T-cell (primary cell): ENCODE measurements at regions not wholly inside any gene's neighbourhood (a gene's known extent, or its start where the extent isn't known, plus 50 kb on each side); places are given as distances from the start of the nearest gene placed in this dataset.

Experiments
- ATAC-seq, 4 experiments: fragments of 200-7000 bp in 3 of 4; fragments of 150-1000 bp in 1 of 4; cut with Tn5 transposase; replicated peaks in 1 of 4; 1 replicate in 3 of 4; 2 replicates in 1 of 4; pipeline ENCODE4 v1.10.0; 2021; ENCODE audit warnings: moderate library complexity in 3 of 4, mild to moderate bottlenecking in 2 of 4, moderate number of reproducible peaks in 1 of 4
- CTCF ChIA-PET, 2 donors: fragments of 300-600 bp; sonication (Branson Sonifier 250); formaldehyde crosslinking; loops; one replicate each; lab custom pipeline; 2022; ENCODE audit warnings: antibody characterized with exemption in 2 of 2; lab: Charles Lee
- POLR2A ChIA-PET, 2 donors: fragments of 300-600 bp; sonication (Branson Sonifier 250); formaldehyde crosslinking; loops; one replicate each; lab custom pipeline; 2022; ENCODE audit warnings: antibody characterized with exemption in 2 of 2; lab: Charles Lee
- DNase-seq, 35 experiments: peaks; one replicate each; pipeline versions ENCODE4 v3.0.0 to v3.0.0-alpha.2; 2013 to 2023
- H3K27ac ChIP-seq: one replicate; pipeline ENCODE4 v1.5.1; 2013; ENCODE audit warnings: low read length
- H3K27me3 ChIP-seq, 2 experiments: replicated peaks in 1 of 2; 1 replicate in 1 of 2; 2 replicates in 1 of 2; pipeline versions ENCODE4 v1.6.1 to v1.7.0; 2013; ENCODE audit warnings: low read length in 1 of 2, mixed read lengths in 1 of 2; ENCODE audit not compliant: control insufficient read depth in 2 of 2, insufficient read depth in 2 of 2; ENCODE audit errors: extremely low read depth in 1 of 2
- H3K36me3 ChIP-seq, 2 donors: 1 replicate in 1 of 2; 2 replicates in 1 of 2; pipeline versions ENCODE4 v1.6.1 to v1.7.0; 2013; ENCODE audit warnings: low read length in 1 of 2; ENCODE audit not compliant: control insufficient read depth in 2 of 2, insufficient read depth in 1 of 2; ENCODE audit errors: extremely low read depth in 1 of 2
- H3K4me1 ChIP-seq, 2 experiments: 1 replicate in 1 of 2; 2 replicates in 1 of 2; pipeline versions ENCODE4 v1.6.1 to v1.7.0; 2013; ENCODE audit warnings: low read length in 2 of 2, mixed read lengths in 1 of 2; ENCODE audit not compliant: insufficient read depth in 2 of 2, control insufficient read depth in 1 of 2; ENCODE audit errors: extremely low read depth in 1 of 2
- H3K4me3 ChIP-seq, 2 donors: 1 replicate in 1 of 2; 2 replicates in 1 of 2; pipeline versions ENCODE4 v1.5.1 to v1.7.0; 2013; ENCODE audit warnings: mild to moderate bottlenecking in 2 of 2, low read length in 1 of 2, moderate library complexity in 1 of 2; ENCODE audit not compliant: control insufficient read depth in 1 of 2; ENCODE audit errors: extremely low read depth in 1 of 2
- H3K9me3 ChIP-seq: 2 replicates; pipeline ENCODE4 v1.7.0; 2013
- H3K27ac Mint-ChIP-seq, 2 donors: one replicate each; pipeline ENCODE4 v1.8.0; 2020 to 2021; ENCODE audit warnings: mild to moderate bottlenecking in 2 of 2, mixed read lengths in 2 of 2
- H3K27me3 Mint-ChIP-seq, 2 donors: one replicate each; pipeline ENCODE4 v1.8.0; 2021 to 2022; ENCODE audit warnings: mixed read lengths in 2 of 2
- H3K36me3 Mint-ChIP-seq: one replicate; pipeline ENCODE4 v1.8.0; 2021; ENCODE audit warnings: mixed read lengths
- H3K4me1 Mint-ChIP-seq, 3 donors: one replicate each; pipeline ENCODE4 v1.8.0; 2020 to 2022; ENCODE audit warnings: mixed read lengths in 3 of 3, mild to moderate bottlenecking in 1 of 3
- H3K4me3 Mint-ChIP-seq, 3 donors: one replicate each; pipeline ENCODE4 v1.8.0; 2020 to 2022; ENCODE audit warnings: mild to moderate bottlenecking in 3 of 3, mixed read lengths in 3 of 3, moderate library complexity in 3 of 3
- H3K9me3 Mint-ChIP-seq, 3 donors: one replicate each; pipeline ENCODE4 v1.8.0; 2020 to 2022; ENCODE audit warnings: mixed read lengths in 3 of 3
- WGBS: methylation state at CpG from one replicate; pipeline ENCODE4 v1.1.5; 2013; ENCODE audit warnings: missing lambda C conversion rate; ENCODE audit not compliant: insufficient coverage; 5-methylcytosine and 5-hydroxymethylcytosine counted together

DNA sequence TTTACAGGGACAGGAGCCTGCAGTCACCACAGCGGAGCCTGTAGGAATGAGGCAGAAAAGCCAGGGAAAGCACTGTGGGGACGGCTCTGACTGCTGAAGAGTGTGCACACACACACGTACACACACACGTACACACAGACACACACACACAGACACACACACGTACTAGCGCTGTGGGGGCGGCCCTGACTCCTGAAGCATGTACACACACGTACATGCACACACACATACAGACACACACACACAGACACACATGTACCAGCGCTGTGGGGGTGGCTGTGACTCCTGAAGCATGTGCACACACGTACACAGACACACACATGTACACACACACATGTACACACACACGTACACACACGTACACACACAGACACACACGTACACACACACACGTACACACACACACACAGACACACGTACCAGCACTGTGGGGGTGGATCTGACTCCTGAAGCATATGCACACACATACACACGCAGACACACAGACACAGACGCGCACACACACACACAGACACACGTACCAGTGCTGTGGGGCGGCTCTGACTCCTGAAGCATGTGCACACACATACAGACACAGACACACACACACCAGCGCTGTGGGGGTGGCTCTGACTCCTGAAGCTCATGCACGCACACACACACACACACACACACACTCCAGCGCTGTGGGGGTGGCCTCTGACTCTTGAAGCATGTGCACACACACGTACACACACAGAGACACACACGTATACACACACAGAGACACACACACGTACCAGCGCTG, 127.3 kb downstream of the DLL1 start:
- peaks cover 0 to 12% of the 10 kb centered on the region in 2 experiments for H3K4me1 ChIP-seq
- Mint-ChIP-seq H3K4me3 (no peak overlapping the region), H3K27ac (no peak overlapping the region), H3K36me3 (no peaks in the 10 kb centered on the region), H3K27me3 (peaks cover 0 to 11% of the 10 kb centered on the region in 2 donors), H3K4me1 (peaks cover 0 to 5% (median 0%) of the 10 kb centered on the region in 3 donors), H3K9me3 (no peaks in the 10 kb centered on the region)
- DNase-seq (no peak), ATAC-seq (no peak)
- 92% methylated on average over 20 of the region's 27 CpGs for WGBS
- no peaks in the 10 kb centered on the region for H3K36me3 ChIP-seq
- H3K9me3 ChIP-seq, result no peaks in the 10 kb centered on the region
- H3K4me3 ChIP-seq, result no peak overlapping the region
- H3K27me3 ChIP-seq, result peaks cover 0 to 19% of the 10 kb centered on the region in 2 experiments
- H3K27ac ChIP-seq, result no peak overlapping the region
- ChIA-PET POLR2A (no interaction called here), CTCF (no interaction called here)

DNA sequence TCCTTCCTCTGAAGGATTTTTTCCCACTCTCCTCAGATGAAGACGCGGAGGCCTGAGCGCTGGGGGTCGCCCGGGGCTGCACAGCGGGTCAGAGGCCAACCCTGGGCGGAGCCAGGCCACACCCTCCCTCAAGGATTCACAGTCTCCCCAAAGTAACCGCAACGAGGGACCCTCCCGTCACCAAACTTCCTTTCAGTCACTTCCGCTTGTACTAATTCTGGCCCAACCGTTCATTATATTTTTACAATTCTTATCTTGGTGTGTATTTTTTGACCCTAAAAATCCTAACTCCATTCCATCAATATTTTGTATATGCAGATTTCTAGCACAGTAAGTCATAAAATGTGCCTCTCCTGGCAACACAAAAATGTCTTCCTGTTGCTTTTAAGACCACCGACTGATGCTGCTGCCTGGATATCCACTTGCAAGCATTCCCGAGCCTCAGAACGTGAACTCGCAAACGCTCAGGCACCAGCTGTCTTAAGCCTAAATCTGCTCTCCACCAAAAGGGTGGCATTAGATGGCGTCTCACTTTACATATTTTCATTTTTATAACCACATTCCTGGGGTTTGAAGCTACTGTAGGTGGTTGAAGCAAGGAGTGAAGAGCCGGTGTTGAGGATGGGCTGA, 128.0 kb downstream of the DLL1 start:
- Histone ChIP-seq H3K36me3 (no peaks in the 10 kb centered on the region), H3K27ac (no peak overlapping the region), H3K27me3 (peaks cover 0 to 14% of the 10 kb centered on the region in 2 experiments), H3K4me1 (peaks cover 0 to 12% of the 10 kb centered on the region in 2 experiments), H3K4me3 (no peak overlapping the region), H3K9me3 (no peaks in the 10 kb centered on the region)
- no peak overlapping the region for H3K27ac Mint-ChIP-seq
- 79% methylated on average over 5 of the region's 19 CpGs for WGBS
- no peak for DNase-seq
- no peaks in the 10 kb centered on the region for H3K36me3 Mint-ChIP-seq
- POLR2A ChIA-PET, result no interaction called here
- ATAC-seq, result no peak
- CTCF ChIA-PET, result no interaction called here
- H3K4me1 Mint-ChIP-seq, result peaks cover 0 to 5% (median 0%) of the 10 kb centered on the region in 3 donors
- no peaks in the 10 kb centered on the region for H3K9me3 Mint-ChIP-seq
- peak overlapping the region in 1 of 3 donors; percentile 44 for H3K4me3 Mint-ChIP-seq
- peaks cover 0 to 11% of the 10 kb centered on the region in 2 donors for H3K27me3 Mint-ChIP-seq

DNA sequence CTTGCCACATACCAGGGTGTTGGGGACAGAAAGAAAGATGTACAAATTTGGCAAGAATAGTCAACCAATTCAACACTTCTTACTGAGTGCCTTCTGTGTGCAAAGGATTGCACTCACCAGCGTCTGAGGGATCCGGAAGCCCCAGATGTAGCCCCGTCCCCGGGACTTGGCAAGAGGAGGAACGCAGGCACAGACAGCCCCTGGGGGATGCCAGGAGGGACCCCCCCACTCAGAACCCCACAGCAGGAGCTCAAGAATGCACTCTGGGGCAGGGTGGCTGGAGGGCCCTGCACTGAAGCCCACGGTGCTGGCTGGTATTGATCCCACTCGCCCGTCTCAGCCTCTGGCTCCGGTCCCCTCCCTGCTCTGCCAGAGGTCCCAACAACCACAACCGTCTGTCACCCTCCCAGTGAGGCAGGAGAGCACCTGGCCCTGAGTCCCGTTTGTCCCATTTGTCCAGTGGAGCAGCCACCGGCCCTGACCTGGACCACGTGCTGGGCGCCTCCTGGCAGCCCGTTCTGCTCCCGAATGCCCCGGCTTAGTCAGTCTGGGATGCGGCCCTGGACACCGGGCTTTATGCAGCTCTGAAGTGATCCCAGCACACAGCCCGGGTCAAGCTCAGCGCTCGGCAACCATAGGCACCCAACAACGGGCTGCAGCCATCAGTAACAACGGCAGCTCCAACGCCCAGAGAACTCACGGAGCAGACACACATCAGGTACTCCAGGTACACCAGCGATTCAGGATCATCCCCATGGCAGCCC, 128.7 kb downstream of the DLL1 start:
- peak overlapping the region in 1 of 2 donors; percentile 23 for H3K27ac Mint-ChIP-seq
- H3K9me3 ChIP-seq, result no peaks in the 10 kb centered on the region
- peaks cover 0 to 5% (median 0%) of the 10 kb centered on the region in 3 donors for H3K4me1 Mint-ChIP-seq
- no peak overlapping the region for H3K27ac ChIP-seq
- H3K4me1 ChIP-seq, result peaks cover 0 to 12% of the 10 kb centered on the region in 2 experiments
- peaks cover 0 to 9% of the 10 kb centered on the region in 2 donors for H3K27me3 Mint-ChIP-seq
- no peak overlapping the region for H3K4me3 ChIP-seq
- peaks cover 0 to 9% of the 10 kb centered on the region in 2 experiments for H3K27me3 ChIP-seq
- H3K4me3 Mint-ChIP-seq, result peak overlapping the region in 1 of 3 donors; percentile 44
- no peaks in the 10 kb centered on the region for H3K36me3 ChIP-seq
- CTCF ChIA-PET, result interaction anchor here in 1 of 2 donors (0.5 kb wide), 1 partner anchor 68 kb away, joined by 4 read pairs; no protein-coding TSS in a partner anchor
- no peak for ATAC-seq
- H3K9me3 Mint-ChIP-seq, result no peaks in the 10 kb centered on the region
- no peaks in the 10 kb centered on the region for H3K36me3 Mint-ChIP-seq
- DNase-seq, result no peak
- POLR2A ChIA-PET, result no interaction called here
- WGBS, result 93% methylated on average over 25 of the region's 27 CpGs

DNA sequence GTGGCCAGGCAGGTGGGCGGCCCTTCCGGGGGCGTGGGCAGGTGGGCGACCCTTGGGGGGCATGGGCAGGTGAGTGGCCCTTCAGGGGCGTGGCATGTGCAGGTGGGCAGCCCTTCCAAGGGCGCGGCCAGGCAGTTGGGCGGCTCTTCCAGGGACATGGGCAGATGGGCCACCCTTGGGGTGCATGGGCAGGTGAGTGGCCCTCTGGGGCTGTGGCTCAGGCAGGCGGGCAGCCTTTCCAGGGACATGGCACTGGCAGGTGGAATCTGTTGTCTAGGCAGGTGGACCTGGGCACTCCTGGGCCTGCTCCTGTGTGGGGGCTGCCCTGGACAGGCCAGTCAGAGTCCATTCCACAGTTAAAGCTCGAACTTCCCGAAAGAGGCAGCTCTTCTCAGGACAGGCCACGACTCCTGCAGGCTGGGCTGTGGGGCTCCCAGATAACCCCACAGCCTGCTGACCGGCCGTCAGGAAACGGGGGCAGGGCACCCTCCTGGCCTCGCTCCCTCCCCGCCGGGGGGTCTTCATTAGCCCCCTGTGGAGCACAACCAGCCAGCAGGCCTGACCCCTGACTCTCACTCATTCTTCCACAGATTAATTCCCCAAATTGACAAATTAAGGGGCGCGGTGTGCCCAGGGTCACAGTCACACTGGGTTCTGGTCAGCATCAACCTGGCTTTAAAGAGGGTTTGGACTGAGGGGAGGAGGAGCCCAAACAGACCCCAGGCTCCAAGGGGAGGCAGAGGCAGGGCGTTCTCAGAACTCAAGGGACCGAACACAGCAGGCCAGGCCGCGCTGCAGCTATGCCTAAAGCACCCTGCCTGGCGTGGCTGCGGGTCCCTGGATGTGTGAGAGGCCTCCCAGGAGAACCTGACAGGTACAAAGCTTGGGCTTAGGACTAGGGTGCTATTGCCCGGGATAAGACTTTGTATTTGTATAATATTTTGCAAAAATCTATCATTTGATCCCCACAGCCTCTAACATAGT, 130.0 kb downstream of the DLL1 start:
- Mint-ChIP-seq H3K27me3 (peaks cover 0 to 7% of the 10 kb centered on the region in 2 donors), H3K36me3 (no peaks in the 10 kb centered on the region), H3K4me3 (no peak overlapping the region), H3K4me1 (peaks cover 0 to 5% (median 0%) of the 10 kb centered on the region in 3 donors), H3K9me3 (no peaks in the 10 kb centered on the region), H3K27ac (no peak overlapping the region)
- ChIA-PET CTCF (interaction anchor here in 1 of 2 donors (0.5 kb wide), 1 partner anchor 67 kb away, joined by 4 read pairs; no protein-coding TSS in a partner anchor), POLR2A (interaction anchor here in 1 of 2 donors (0.7 kb wide), 1 partner anchor 24 kb away, joined by 7 read pairs; no protein-coding TSS in a partner anchor)
- Histone ChIP-seq H3K36me3 (no peaks in the 10 kb centered on the region), H3K27me3 (no peaks in the 10 kb centered on the region), H3K4me3 (no peak overlapping the region), H3K4me1 (peaks cover 0 to 12% of the 10 kb centered on the region in 2 experiments), H3K27ac (no peak overlapping the region), H3K9me3 (no peaks in the 10 kb centered on the region)
- ATAC-seq (no peak), DNase-seq (no peak)
- 94% methylated on average over 25 of the region's 27 CpGs for WGBS

DNA sequence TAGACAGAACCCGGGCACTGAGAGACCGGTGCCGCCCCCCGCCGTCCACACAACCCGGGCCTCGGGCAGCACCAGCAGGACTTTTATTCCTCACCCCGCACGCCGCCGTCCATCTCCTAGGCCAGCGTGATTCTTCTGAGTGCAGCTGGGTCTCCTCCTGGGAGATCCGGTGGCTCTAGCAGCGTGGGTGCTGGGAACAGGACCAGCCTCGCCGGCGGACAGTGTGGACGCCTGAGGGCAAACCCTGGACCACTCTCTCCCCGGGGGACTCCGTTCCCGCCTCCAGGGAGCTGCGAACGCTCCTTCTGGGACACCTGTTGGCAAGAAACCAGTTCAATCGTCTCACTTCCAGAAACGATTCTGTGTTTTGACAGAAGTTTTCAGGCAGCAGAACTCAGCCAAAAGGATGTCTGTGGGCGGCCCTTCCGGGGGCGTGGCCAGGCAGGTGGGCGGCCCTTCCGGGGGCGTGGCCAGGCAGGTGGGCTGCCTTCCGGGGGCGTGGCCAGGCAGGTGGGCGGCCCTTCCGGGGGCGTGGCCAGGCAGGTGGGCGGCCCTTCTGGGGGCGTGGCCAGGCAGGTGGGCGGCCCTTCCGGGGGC, 130.7 kb downstream of the DLL1 start:
- no peaks in the 10 kb centered on the region for H3K9me3 ChIP-seq
- peaks cover 0 to 12% of the 10 kb centered on the region in 2 experiments for H3K4me1 ChIP-seq
- peaks cover 0 to 5% (median 0%) of the 10 kb centered on the region in 3 donors for H3K4me1 Mint-ChIP-seq
- no peaks in the 10 kb centered on the region for H3K27me3 ChIP-seq
- POLR2A ChIA-PET, result no interaction called here
- peaks cover 0 to 3% of the 10 kb centered on the region in 2 donors for H3K27me3 Mint-ChIP-seq
- H3K36me3 Mint-ChIP-seq, result no peaks in the 10 kb centered on the region
- DNase-seq, result peak in 3 of 35 experiments; percentile 11 to 44 (median 11)
- H3K27ac ChIP-seq, result no peak overlapping the region
- H3K4me3 Mint-ChIP-seq, result no peak overlapping the region
- H3K27ac Mint-ChIP-seq, result no peak overlapping the region
- H3K36me3 ChIP-seq, result no peaks in the 10 kb centered on the region
- H3K4me3 ChIP-seq, result no peak overlapping the region
- H3K9me3 Mint-ChIP-seq, result no peaks in the 10 kb centered on the region
- WGBS, result 95% methylated on average over 36 of the region's 40 CpGs
- CTCF ChIA-PET, result no interaction called here
- no peak for ATAC-seq
